ENCODE measurements at regions not wholly inside any gene's neighbourhood (a gene's known extent, or its start where the extent isn't known, plus 50 kb on each side); places are given as distances from the start of the nearest gene placed in this dataset.

GRCh38 chr14:38536376-38537038 is 280.6 kb upstream of the CLEC14A start:
- no peak for DNase-seq (ENCODE audit: extremely low read depth, insufficient read length)
- Histone ChIP-seq H3K4me3 (replicated peaks; ENCODE audit: low read depth, low read length) (no peak overlapping the region), H3K36me3 (ENCODE audit: control insufficient read depth, insufficient read depth, low read length) (no peaks in the 10 kb centered on the region), H3K27me3 (replicated peaks; ENCODE audit: control insufficient read depth, insufficient read depth, low read length) (no peaks in the 10 kb centered on the region)
- TF ChIP-seq CTCF (IDR thresholded peaks at IDR 0.05; ENCODE audit: insufficient read depth, low read length, poor library complexity, severe bottlenecking): no peak

- no peak for TF ChIP-seq CTCF (IDR thresholded peaks at IDR 0.05; ENCODE audit: insufficient read depth, low read length, poor library complexity, severe bottlenecking)
- DNase-seq (ENCODE audit: extremely low read depth, insufficient read length): no peak
- Histone ChIP-seq H3K27me3 (replicated peaks; ENCODE audit: control insufficient read depth, insufficient read depth, low read length) (no peaks in the 10 kb centered on the region), H3K4me3 (replicated peaks; ENCODE audit: low read depth, low read length) (no peak overlapping the region), H3K36me3 (ENCODE audit: control insufficient read depth, insufficient read depth, low read length) (no peaks in the 10 kb centered on the region)
These were observed 272.7 kb upstream of the CLEC14A start for GRCh38 chr14:38528582-38528981.

GRCh38 chr14:38527502-38527878 is 271.6 kb upstream of the CLEC14A start:
- Histone ChIP-seq H3K4me3 (replicated peaks; ENCODE audit: low read depth, low read length) (no peak overlapping the region), H3K27me3 (replicated peaks; ENCODE audit: control insufficient read depth, insufficient read depth, low read length) (no peaks in the 10 kb centered on the region), H3K36me3 (ENCODE audit: control insufficient read depth, insufficient read depth, low read length) (no peaks in the 10 kb centered on the region)
- no peak for DNase-seq (ENCODE audit: extremely low read depth, insufficient read length)
- no peak for TF ChIP-seq CTCF (IDR thresholded peaks at IDR 0.05; ENCODE audit: insufficient read depth, low read length, poor library complexity, severe bottlenecking)

GRCh38 chr14:38526826-38527501 is 271.1 kb upstream of the CLEC14A start:
- Histone ChIP-seq H3K27me3 (replicated peaks; ENCODE audit: control insufficient read depth, insufficient read depth, low read length) (no peaks in the 10 kb centered on the region), H3K4me3 (replicated peaks; ENCODE audit: low read depth, low read length) (no peak overlapping the region), H3K36me3 (ENCODE audit: control insufficient read depth, insufficient read depth, low read length) (no peaks in the 10 kb centered on the region)
- no peak for TF ChIP-seq CTCF (IDR thresholded peaks at IDR 0.05; ENCODE audit: insufficient read depth, low read length, poor library complexity, severe bottlenecking)
- DNase-seq (ENCODE audit: extremely low read depth, insufficient read length): no peak

GRCh38 chr14:38524636-38525509 is 269.0 kb upstream of the CLEC14A start:
- Histone ChIP-seq H3K4me3 (replicated peaks; ENCODE audit: low read depth, low read length) (no peak overlapping the region), H3K27me3 (replicated peaks; ENCODE audit: control insufficient read depth, insufficient read depth, low read length) (no peaks in the 10 kb centered on the region), H3K36me3 (ENCODE audit: control insufficient read depth, insufficient read depth, low read length) (no peaks in the 10 kb centered on the region)
- DNase-seq (ENCODE audit: extremely low read depth, insufficient read length): no peak
- TF ChIP-seq CTCF (IDR thresholded peaks at IDR 0.05; ENCODE audit: insufficient read depth, low read length, poor library complexity, severe bottlenecking): no peak

Data from GM06990 (cell line).